Inflammatory macrophage treated with lipopolysaccharide for 4 hours (primary cell): ENCODE measurements at regions not wholly inside any gene's neighbourhood (a gene's known extent, or its start where the extent isn't known, plus 50 kb on each side); places are given as distances from the start of the nearest gene placed in this dataset.

ENCODE experiments used
- DNase-seq: peaks from one replicate; pipeline ENCODE4 v3.0.0-alpha.2; 2020

- DNase-seq = no peak
Measured at GRCh38 chr2:121038891-121039616, 245.9 kb downstream of the TFCP2L1 start.

- no peak for DNase-seq
Measured at GRCh38 chr2:121039679-121040078, 245.3 kb downstream of the TFCP2L1 start.

GRCh38 chr2:121041516-121041915 is 243.5 kb downstream of the TFCP2L1 start:
- no peak for DNase-seq

- no peak for DNase-seq
Measured at GRCh38 chr2:121043061-121043826, 241.8 kb downstream of the TFCP2L1 start.

DNA sequence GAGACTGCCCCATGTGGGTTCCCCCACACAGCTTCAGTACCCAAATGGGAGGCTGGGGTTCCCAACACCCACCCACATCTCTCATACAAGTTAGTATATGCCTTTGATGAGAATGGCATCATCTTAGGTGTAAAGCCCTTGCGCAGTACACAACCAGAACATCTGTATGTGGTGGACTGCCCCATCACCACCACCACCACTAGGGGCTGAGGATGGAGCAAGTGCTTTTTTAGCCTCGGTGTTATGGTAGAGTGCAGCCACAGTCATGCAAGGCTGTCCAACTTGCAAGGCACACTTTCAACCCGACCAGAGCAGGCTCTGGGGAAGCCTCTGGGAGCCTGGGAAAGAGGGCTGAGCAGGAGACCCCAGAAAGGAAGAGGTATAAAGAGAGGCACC is 241.2 kb downstream of the TFCP2L1 start:
- no peak for DNase-seq

- no peak for DNase-seq
Measured at GRCh38 chr2:121044412-121044811, 240.6 kb downstream of the TFCP2L1 start.

- no peak for DNase-seq
Measured at GRCh38 chr2:121045245-121045644, 239.8 kb downstream of the TFCP2L1 start.

DNA sequence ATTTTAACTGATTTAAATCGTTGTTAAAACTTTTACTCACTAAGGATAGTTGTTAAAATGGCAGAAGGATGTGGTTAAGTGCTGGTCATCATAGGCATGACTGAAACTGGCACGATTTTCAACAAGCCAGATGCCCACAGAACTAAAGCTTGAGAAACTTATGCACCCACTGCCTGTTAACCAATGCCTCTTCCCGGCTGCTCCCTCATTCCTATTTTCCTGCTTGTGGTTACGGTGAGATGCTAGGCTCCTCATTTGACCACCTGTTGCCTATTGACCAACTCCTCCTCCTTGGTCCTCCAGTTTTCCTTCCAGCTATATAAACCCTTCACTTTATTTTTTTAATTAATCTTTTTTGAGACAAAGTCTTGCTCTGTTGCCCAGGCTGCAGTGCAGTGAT is 238.7 kb downstream of the TFCP2L1 start:
- DNase-seq = no peak

GRCh38 chr2:121047383-121047782 is 237.6 kb downstream of the TFCP2L1 start:
- no peak for DNase-seq

DNA sequence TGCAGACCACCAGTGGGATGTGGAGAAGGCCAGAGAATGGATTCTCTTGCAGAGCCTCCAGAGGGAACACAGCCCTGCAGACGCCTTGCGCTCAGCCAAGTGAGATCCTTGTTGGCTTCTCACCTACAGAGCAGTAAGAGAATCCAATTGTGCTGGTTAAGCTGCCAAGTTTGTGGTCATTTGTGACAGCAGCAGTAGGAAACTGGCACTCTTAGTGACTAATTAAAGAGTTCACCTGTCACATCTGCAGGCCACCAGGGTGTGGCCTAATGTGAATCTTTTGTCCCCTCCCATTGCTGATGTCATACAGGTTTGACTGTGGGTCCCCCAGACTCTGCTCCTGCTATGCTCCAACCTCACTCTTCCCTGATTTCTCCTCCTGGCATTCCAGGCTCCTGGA is 235.9 kb downstream of the TFCP2L1 start:
- no peak for DNase-seq

- no peak for DNase-seq
Measured at GRCh38 chr2:121049950-121050585, 234.9 kb downstream of the TFCP2L1 start.

- no peak for DNase-seq
Measured at GRCh38 chr2:121051311-121051710, 233.7 kb downstream of the TFCP2L1 start.

GRCh38 chr2:121052023-121052422 is 233.0 kb downstream of the TFCP2L1 start:
- no peak for DNase-seq

- DNase-seq = no peak
Measured at GRCh38 chr2:121052521-121052920, 232.5 kb downstream of the TFCP2L1 start.

DNA sequence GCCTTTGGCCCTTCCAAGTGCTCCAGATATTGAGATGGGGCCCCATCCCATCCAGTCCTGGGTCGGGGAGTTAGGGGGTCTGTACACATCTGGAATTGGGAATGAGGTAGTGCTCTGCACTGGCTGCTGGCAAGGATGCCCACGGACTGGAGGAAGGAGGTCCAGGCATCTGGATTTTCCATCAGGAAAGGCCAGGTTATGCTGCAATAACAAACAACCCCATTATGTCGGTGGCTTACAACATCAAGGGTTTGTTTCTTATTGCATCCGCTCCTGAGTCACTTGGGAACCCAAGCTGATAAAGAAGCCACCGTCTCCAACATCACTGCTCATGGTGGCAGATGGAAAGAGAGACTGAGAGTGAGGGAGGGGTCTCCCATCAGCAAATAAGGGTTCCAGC is 229.9 kb downstream of the TFCP2L1 start:
- no peak for DNase-seq

DNA sequence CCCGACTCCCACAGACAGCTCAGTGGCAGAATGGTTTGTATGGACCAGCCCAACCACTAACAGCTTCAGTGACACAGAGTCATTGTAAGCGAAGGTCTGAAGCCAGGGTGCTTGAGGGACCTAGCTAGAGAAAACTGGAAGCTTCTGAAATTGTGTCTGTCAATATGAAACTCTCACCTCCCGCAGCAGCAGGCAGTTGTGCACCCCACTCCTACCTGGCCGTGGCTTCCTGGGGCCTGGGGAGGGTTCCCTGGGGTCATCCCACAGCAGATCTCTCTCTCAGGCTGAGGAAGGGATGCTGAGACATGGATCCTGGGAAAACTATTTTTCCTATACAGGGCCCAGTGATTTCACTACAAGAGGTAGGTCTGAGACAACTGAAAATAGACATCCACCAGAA is 229.5 kb downstream of the TFCP2L1 start:
- DNase-seq = no peak

- no peak for DNase-seq
Measured at GRCh38 chr2:121058852-121059558, 226.0 kb downstream of the TFCP2L1 start.

DNA sequence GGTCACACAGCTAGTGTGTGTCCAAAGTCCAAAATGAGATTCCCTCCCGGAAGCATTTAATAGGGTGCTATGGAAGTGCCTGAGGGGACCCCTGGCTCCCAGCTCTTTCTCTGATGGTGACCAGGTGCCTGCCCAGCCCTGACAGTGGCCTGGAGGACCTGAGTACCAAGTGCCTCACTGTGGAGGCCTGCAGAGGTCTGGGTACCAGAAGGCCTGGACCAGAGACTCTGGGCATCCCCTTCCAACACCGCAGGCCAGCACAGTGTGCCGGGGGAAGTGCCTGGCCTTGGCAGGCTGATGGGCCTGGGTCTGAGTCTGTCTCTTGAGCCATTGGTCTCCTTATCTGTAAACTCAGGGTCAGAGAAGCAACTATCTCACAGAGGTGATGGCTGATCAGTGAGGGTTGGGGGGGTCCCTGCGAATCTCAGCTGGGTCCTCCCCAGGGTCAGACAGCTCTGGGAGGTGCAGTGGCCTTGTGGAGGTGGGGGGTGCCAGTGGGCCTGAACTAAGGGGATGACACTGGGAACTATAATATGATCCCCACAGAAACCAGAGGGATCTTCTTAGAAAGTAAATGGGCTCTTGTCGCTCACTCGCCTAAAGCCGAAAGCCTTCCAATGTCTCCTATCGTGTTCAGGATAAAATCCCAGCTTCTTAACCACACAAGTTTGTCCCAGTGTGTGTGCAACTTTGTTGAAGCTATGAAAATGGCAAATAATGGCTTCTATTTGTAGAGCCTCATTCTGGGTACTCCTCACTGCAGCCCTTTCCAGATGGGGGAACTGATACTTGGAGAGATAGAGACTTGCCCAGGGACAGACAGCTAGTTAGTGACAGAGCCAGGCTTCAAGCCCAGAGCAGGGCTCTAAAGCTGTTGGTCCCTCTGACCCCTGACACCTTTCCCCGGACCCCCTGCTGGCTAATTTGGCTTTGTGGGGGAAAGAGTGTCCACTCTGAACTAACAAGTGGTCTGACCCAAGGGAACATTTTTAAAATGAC is 225.1 kb downstream of the TFCP2L1 start:
- DNase-seq = no peak

- no peak for DNase-seq
Measured at GRCh38 chr2:121061633-121062032, 223.4 kb downstream of the TFCP2L1 start.

DNA sequence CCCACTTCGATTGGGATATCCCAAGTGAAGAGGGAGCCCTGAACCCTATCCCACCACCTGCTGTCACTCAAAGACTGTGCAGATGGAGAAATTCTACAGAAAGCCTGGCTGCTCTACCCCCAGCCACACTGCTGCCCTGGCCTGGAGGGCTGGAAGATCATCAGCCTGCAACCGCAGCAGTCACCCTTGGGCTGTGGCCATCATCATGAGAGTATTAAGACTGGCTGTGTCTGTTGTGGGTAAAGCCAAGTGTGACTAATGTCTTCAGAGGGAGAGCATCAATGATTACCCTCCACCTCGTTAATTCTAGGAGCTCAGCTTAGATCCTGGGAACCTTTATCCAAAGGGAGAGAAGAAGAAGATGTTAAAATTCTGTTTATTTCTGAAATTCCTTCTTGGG is 221.5 kb downstream of the TFCP2L1 start:
- no peak for DNase-seq

GRCh38 chr2:121064186-121064585 is 220.8 kb downstream of the TFCP2L1 start:
- no peak for DNase-seq

DNA sequence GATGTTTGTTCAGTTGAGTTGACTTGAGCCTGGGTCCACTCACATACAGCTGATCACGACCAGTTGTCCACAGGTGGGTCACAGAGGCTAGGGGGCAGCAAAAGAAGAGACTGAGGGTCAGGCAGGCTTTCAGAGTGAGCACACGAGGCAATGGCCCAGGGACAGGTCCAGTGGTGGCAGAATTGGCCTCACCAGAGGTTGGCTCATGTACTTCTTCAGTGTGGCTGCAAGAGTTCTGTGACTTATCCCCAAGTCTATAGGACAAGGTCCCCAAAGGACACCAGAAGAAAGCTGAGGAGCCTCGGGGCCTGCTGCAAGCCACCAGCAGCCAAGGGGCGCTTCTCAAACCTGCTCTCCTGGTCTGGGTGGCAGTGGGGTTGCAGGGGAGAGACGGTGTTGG is 219.8 kb downstream of the TFCP2L1 start:
- no peak for DNase-seq
